GM11168 (cell line): ENCODE measurements at regions not wholly inside any gene's neighbourhood (a gene's known extent, or its start where the extent isn't known, plus 50 kb on each side); places are given as distances from the start of the nearest gene placed in this dataset.
"Not testable (repeated sequence)": the region's sequence is repeated elsewhere in the genome, so short reads cannot be mapped to it uniquely, and the experiment has no call there.

ENCODE experiments used
- in situ Hi-C: fragments of 300-500 bp; cut with MboI; formaldehyde crosslinking; loops from one replicate; pipeline ENCODE4 v1.12.0; 2022; ENCODE audit warnings: low sequenced_read_pairs; ENCODE audit not compliant: unreplicated experiment

DNA sequence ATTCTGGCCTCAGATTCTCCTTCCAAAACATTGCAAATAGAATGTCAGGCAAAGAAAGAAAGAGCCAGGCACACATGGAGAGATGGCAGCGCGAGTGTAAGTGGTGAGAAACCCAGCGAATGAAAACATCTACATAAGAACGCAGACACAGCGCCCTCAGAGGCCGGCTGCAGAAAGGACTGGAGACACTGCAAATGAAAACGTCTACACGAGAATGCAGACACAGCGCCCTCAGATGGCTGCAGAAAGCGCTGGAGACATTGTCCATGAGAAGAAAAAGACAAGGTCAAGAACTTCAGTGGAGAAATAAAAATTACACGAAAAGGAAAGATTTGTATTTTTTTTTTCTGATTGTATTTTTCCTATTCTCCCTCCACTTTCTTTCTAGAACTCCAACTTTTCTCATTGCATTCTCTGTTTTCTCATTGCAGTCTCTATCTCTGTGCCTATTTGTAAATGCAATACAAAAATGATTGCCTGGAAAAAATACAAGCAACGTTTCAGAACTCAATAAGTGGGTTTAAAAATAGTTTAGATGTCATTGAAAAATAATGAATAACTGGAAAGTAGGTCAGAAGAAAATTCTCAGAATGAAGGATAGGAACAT is 117.9 kb upstream of the LPCAT1 start:
- in situ Hi-C loops, result loop anchor here (5.0 to 25.0 kb wide), 3 partner anchors 157 to 474 kb away; no protein-coding TSS in a partner anchor

DNA sequence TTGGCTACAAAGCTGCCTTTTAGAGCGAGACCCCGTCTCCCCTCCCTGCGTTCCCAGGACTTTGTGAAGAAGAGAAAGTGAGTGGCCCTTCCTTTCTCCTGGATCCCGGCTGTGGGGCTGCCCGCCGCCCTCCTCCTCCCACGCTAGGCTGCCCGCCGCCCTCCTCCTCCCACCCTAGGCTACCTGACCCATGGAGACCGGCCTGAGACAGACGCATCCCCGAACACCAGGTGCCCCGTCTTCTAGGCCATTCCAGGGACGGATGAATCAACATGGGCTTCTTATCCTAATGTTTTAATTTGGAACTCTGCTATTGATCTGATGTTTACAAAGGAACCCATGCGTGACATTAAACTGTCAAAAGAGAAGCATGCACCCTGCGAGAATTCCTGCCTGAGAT is 117.3 kb upstream of the LPCAT1 start:
- in situ Hi-C loops, result loop anchor here (5.0 to 25.0 kb wide), 3 partner anchors 156 to 474 kb away; no protein-coding TSS in a partner anchor

DNA sequence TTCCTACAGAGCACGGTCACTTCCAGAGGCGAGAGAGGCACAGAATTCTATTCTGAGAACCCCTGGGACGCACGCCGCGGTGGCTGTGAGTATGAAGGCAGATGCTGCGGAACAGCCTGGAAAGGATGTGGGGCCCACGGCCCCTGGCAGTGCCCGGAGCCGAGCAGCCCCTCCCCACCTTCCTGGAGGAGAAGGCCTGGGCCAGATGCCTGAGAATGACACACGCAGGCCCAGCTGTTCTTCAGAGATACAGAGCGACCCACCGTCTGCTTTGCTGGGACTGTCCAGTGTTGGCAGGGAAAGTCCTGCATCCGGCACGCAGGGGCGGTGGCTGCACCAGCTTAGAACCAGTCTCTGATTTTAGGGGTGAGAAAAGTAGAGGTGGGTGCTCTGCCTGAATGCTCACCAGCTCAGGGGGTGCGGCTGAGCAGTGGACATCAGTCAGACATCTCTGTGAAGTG is 116.7 kb upstream of the LPCAT1 start:
- in situ Hi-C loops, result loop anchor here (5.0 to 25.0 kb wide), 3 partner anchors 156 to 473 kb away; no protein-coding TSS in a partner anchor

DNA sequence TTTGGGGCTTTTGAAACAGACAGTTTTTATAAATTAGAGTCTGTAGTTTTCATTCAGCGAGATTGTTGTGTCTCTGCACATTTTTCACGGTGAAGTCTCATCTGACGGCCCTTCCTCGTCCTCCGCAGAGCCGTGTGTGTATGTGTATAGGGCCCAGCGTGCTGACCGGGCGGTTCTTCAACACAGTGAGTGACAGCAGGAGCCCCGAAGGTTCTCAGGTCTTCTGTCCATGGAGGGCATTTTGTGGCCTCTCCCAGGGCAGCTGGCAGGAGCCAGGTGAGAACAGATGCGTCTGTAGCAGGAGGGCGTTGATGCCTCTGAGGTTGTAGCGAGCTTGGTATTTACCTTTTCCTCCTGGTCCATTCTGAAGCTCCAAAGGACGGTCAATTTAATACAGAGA is 116.0 kb upstream of the LPCAT1 start:
- in situ Hi-C loops, result loop anchor here (5.0 to 25.0 kb wide), 3 partner anchors 155 to 472 kb away; no protein-coding TSS in a partner anchor

DNA sequence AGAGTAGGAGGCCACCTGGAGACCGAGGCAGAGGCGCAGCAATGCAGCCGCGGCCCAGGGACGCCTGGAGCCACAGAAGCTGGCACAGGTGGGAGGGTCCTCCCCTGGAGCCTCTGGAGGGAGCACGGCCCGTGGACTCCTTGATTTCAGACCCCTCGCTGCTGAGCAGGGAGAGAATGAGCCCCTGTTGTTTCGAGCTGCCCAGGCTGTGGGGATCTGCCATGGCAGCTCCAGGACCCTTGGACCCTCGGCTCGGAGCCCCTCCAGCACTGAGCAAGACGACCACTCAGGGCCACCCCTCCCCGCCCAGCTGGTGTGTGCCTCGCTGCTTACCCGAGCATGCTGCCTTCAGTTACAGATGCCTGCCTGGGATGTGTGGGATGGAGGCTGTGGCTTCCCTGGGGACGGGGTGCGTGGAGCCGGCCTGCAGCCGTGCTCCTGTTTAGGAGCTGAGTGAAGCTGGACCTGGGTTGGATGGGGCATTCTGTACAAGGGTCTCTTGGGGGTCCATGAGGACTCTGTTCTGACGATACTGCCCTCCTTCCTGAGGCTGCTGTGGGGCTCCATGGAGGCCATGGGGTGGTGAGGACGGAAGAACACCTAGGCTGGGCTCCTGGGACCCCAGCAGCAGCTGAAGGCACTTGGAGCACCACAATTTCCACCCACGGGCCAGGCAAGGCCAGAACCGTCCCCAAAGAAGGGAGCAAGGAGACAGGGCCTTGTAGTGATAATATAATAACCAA is 115.1 kb upstream of the LPCAT1 start:
- in situ Hi-C loops, result loop anchor here (25.0 kb wide), 1 partner anchor 252 kb away; no protein-coding TSS in a partner anchor

DNA sequence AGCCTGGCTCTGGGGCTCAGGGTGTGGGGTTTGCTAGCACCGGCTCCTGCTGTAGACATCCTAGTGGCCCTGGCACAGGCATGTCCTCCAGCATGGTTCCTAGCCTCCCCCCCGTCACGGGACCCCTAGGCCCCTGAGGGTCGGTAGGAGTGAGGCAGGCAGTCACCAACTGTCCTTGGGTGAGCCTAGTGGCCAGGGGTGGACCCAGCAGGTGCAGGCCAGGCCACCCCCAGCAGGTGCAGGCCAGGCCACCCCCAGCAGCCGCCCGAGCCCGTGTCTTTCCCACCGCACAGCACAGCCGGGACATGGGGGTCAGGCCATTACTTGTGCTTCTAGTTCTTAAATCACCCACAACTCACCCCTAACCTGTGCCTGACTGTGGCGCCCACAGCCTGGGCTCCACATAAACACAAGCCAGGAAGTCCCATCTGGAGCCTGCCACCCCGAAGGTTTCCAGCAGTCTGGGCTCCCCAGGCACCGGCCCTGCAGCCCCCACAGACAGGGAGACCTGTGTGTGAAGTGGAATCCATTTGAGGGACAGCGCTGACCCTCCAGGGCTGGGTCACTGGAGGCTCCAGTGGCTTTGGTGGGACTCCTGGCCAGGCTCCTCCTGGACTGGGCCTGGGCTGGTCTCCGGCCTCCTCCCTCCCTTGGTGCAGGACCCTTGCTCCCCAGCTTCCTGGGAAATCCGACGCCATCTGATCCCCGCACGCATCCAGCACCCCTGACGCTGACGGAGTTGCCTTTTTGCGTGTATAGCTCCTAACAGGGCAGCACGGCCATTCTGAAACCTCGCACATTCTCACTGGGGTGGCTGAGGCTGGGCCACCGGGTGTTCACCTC is 114.1 kb upstream of the LPCAT1 start:
- in situ Hi-C loops, result loop anchor here (25.0 kb wide), 1 partner anchor 251 kb away; no protein-coding TSS in a partner anchor

DNA sequence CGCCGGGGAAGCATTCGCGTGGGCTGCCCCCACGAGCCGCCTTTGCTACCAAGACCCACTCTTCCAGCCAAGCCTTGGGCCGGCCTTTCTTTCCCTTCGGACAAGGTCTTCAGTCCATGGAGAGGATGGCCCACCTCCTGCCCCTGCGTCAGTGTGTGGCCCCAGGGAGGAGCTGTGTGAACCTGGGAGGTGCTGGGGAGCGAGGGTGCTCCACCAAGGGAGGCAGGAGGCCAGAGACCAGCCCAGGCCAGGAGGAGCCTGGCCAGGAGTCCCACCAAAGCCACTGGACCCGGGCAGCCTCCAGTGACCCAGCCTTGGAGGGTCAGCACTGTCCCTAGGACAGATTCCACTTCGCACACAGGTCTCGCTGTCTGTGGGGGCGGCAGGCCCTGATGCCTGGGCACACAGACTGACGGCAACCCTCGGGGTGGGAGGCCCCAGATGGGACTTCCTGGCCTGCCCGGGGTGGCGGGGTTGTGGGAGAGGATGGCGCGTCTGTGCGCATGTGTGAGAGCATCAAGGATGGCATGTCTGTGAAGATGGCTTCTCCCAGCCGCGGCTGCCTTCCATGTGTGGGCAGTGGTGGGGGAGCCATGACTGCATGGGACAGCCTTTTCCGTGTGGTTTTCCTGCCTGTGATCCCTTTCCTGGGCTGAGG is 113.3 kb upstream of the LPCAT1 start:
- in situ Hi-C loops, result loop anchor here (25.0 kb wide), 1 partner anchor 250 kb away; no protein-coding TSS in a partner anchor

DNA sequence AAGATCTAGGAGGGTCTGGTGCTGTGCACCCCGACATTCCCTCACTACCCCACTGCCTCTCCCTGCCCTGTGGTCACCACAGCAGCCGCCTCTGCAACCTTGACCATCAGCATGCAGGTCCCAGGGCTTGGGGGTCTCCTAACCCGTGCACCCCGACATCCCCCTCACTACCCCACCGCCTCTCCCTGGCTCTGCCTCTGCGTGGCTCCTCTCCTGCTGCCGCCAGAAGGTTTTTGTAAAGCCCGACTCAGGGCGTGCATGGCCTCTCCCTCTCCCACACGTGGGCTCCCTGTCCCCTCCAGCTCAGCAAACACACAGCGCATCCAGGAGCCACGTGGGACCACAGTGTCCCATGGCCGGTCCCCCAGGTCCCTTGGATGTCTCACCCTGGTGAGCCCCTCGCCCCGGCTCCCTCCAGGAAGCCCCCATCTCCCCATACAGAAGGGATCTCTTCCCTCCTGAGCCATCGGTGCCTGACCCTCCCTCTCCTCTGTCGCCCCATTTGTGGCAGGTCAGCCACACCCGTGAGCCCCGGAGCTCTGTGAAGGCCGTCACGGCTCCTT is 112.5 kb upstream of the LPCAT1 start:
- in situ Hi-C loops, result loop anchor here (25.0 kb wide), 1 partner anchor 249 kb away; no protein-coding TSS in a partner anchor

DNA sequence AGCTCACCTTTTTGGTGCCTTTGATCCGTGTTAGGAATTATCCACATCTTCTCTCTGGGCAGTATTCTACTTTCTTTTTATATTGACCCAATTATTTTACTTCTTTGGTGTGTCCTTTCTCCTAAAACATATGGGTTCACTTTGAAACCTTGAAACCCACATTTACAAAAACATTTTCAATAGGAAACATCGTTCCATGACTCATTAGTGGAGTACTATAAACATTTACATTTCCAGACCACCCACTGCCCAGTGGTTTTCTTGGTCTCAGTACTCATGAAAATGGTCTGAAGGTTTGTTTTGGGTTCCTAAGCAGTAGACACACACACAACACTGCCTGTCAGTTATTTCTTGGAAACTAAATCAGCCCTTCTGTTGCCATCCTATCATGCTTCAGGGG is 111.7 kb upstream of the LPCAT1 start:
- in situ Hi-C loops, result loop anchor here (25.0 kb wide), 1 partner anchor 248 kb away; no protein-coding TSS in a partner anchor

DNA sequence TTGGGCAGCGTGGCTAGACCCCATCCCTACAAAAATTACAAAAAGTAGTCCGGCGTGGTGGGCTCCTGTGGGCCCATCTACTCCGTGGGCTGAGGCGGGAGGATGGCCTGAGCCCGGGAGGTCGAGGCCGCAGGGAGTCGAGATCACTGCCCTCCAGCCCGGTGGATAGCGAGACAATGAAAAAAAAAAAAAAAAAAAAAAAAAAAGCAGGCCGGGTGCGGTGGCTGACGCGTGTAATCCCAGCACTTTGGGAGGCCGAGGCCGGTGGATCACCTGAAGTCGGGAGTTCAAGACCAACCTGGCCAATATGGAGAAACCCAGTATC is 110.5 kb upstream of the LPCAT1 start:
- in situ Hi-C loops, result loop anchor here (25.0 kb wide), 1 partner anchor 247 kb away; no protein-coding TSS in a partner anchor

DNA sequence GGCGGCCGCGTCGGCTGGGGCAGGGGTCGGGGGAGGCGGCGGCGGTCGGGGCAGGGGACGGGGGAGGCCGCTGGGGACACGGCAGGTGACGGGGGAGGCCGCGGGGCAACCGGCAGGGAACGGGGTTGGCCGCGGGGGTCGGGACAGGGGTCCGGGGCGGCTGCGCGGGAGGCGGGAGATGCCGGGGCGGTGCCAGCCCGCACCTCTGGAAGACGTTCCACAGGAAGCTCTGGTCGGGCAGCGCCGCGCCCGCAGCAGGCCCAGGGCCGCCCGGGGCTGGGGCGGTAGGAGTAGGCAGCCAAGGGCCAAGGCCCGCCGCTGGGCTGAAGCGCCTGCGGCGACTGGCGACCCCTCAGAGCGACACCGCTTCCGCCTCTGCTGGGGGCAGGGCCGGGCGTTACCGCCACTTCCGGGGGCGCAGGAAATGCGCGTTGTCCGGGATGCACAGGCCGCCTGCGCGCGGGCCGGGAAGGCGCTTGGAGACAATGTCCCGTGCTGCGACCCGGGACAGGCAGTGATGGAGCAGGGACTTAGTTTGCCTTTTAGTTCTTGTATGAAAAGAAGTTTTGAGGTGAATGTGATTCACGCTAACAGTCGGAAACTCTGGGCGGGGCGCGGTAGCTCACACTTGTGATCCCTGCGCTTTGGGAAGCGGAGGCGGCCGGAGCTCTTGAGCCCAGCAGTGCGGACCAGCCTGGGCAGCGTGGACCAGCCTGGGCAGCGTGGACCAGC is 110.0 kb upstream of the LPCAT1 start:
- in situ Hi-C loops, result loop anchor here (25.0 kb wide), 1 partner anchor 246 kb away; no protein-coding TSS in a partner anchor

DNA sequence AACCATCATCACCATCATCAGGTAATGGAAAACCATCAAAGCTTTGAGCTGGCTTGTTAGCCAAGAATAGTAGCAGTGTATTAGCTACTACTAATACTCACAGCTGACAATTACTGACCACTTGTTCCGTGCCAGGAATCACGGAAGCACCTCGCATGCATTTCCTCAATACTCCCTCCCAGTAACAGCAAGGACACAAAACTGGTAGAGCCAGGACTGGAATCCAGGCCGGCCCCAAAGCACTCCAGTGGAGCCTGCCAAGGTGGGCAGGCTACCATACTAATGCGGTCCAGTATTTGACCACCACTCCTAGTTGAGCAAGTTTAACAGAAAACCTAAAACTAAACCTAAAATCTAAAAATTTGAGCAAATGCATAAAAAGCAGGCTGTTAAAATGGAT is 107.2 kb upstream of the LPCAT1 start:
- in situ Hi-C loops, result loop anchor here (25.0 kb wide), 1 partner anchor 244 kb away; no protein-coding TSS in a partner anchor

DNA sequence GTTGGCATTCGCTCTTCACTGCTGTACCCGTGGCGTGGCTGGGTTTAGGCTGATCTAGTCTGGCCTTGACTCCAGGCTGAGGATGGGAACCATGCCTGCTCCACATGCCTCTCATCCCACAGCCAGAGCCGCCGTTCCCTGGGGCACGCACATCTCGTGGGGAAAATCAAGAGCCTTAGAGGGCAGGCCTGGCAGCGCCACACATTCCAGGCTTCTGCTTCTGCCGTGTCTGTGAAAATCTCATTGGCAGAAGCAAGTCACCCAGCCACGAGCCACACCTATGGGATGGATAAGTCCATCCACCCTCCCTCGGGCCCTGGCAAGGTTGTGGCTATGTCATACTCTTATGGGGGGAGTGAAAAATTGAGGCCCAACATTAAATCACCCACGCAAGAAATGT is 102.6 kb upstream of the LPCAT1 start:
- in situ Hi-C loops, result loop anchor here (25.0 kb wide), 1 partner anchor 239 kb away; no protein-coding TSS in a partner anchor

DNA sequence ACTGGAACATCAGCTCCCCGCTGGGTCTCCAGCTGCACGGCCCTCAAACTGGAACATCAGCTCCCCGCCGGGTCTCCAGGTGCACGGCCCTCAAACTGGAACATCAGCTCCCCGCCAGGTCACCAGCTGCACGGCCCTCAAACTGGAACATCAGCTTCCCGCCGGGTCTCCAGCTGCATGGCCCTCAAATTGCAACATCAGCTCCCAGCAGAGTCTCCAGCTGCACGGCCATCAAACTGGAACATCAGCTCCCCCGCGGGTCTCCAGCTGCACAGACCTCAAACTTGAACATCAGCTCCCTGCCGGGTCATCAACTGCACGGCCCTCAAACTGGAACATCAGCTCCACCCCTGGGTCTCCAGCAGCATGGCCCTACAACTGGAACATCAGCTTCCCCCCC is 95.8 kb upstream of the LPCAT1 start:
- in situ Hi-C loops, result not testable (repeated sequence)

DNA sequence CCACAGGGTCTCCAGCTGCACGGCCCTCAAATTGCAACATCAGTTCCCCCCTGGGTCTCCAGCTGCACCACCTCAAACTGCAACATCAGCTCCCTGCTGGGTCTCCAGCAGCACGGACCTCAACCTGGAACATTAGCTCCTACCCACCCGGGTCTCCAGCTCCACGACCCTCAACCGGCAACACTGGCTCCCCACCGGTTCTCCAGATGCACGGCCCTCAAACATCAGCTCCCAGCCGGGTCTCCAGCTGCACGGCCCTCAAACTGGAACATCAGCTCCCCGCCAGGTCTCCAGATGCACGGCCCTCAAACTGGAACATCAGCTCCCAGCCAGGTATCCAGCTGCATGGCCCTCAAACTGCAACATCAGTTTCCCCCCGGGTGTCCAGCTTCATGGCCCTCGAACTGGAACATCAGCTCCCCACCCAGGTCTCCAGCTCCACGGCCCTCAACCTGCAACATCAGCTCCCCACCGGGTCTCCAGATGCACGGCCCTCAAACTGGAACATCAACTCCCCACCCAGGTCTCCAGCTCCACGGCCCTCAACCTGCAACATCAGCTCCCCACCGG is 94.6 kb upstream of the LPCAT1 start:
- in situ Hi-C loops, result not testable (repeated sequence)

DNA sequence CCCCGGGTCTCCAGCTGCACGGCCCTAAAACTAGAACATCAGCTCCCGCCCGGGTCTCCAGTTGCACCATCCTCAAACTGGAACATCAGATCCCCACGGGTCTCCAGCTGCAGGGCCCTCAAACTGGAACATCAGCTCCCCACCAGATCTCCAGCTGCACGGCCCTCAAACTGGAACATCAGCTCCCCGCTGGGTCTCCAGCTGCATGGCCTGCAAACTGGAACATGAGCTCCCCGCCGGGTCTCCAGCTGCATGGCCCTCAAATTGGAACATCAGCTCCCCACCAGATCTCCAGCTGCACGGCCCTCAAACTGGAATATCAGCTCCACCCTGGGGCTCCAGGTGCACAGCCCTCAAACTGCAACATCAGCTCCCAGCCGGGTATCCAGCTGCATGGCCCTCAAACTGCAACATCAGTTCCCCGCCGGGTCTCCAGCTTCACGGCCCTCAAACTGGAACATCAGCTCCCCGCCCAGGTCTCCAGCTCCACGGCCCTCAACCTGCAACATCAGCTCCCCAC is 93.5 kb upstream of the LPCAT1 start:
- in situ Hi-C loops, result not testable (repeated sequence)

DNA sequence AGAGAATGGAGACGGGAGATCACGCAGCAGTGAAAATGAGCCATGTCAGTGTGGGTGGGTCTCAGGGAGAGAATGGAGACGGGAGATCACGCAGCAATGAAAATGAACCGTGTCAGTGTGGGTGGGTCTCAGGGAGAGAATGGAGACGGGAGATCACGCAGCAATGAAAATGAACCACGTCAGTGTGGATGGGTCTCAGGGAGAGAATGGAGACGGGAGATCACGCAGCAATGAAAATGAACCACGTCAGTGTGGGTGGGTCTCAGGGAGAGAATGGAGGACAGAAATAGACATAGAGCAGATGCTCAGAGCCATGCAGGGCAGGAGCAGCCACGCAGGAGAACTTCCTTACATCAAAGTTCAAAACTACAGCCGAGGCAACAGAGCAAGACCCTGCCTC is 89.8 kb upstream of the LPCAT1 start:
- in situ Hi-C loops, result not testable (repeated sequence)

DNA sequence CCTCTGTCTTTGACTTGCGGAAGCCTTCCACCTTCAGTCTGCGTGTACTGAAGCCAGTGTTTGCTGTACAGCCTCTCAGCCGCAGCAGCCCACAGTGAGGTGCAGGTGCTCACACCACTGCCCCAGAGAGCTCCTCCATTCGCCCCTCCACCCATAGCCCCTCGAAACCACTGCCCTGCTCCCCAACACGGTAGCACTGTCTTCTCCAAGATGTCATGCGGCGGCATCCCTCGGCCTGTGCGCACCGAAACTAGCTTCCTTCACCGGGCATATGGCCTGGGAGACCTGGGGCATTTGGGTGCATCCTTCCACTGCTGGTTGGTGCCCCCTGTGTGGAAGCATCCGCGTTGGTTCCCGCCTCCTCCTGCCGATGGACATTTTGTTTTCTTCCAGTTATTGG is 86.8 kb upstream of the LPCAT1 start:
- in situ Hi-C loops, result not testable (repeated sequence)
